GM18517 (cell line): ENCODE measurements at regions not wholly inside any gene's neighbourhood (a gene's known extent, or its start where the extent isn't known, plus 50 kb on each side); places are given as distances from the start of the nearest gene placed in this dataset.

Experiments used
- ATAC-seq: cut with Tn5 transposase; IDR thresholded peaks from one replicate; pipeline ENCODE4 v1.9.1; 2021; ENCODE audit warnings: mild to moderate bottlenecking, moderate library complexity; ENCODE audit not compliant: unreplicated experiment

DNA sequence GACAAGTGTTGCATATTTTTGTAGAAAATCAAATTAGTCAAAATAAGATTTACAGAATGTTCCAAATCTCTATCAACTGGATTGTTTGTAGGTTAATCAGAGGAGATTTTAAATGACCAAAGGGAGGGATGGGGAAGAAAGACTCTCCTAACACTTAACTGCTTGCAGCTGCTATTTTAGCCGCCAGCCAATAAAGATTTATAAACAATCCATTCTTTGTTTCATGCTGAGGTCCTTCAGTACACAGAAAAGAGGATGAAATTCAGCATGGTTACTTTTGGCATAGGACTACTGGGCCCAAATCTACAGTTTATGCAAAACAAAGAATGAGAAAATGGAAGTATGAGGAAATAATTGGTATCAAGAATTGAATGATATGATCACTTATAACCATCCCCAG is 86.4 kb upstream of the FN1 start:
- no peak for ATAC-seq

- ATAC-seq: no peak
Measured at GRCh38 chr2:215521031-215521430, 85.2 kb upstream of the FN1 start.

- no peak for ATAC-seq
Measured at GRCh38 chr2:215517391-215517790, 81.5 kb upstream of the FN1 start.

- ATAC-seq: no peak
Measured at GRCh38 chr2:215514516-215514915, 78.6 kb upstream of the FN1 start.

DNA sequence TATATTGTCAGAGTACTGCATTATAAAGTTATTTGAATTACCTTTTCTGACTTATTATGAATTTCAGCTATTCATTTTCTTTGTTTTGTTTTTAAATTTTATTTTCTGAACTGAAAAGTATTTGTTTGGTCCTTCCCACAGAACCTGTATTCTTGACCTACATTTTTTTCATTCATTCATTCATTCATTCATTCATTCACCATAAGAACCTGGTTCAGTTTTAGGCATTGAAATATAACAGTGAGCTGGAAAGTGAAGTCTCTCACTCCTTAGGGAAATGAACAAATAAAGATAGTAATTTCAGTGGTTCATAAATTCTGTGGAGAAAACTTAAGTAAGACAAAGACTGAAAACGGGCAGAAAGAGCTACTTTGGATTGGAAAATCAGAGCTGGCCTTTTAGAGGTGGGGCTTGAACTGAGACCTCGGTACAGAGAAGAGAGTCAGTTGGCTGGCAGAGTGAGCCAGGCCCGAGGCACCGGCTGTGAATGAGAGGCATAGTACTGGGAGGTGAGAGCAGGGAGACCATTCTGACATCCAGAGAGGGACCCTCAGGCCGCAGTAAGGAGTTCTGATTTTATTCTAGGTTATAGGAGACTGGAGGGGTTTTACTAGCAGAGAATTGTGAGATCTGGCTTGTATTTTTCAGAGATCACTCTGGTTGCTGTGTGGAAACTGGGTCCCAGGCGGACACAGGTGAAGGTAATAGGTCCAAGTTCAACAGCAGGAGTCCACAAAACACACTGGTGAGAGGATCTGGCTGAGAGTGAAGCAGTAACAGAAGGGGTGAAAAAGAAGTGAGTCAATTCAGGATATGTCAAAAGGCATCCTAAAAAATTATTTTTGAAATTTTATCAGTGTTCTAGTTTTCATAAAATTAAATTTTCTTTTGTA is 75.8 kb upstream of the FN1 start:
- ATAC-seq: no peak

- ATAC-seq: no peak
Measured at GRCh38 chr2:215507836-215508235, 72.0 kb upstream of the FN1 start.

- ATAC-seq: no peak
Measured at GRCh38 chr2:215507136-215507535, 71.3 kb upstream of the FN1 start.

GRCh38 chr2:215506604-215506990 is 70.7 kb upstream of the FN1 start:
- ATAC-seq: no peak

GRCh38 chr2:215505044-215505786 is 69.3 kb upstream of the FN1 start:
- ATAC-seq: no peak

- ATAC-seq: no peak
Measured at GRCh38 chr2:215504547-215504946, 68.7 kb upstream of the FN1 start.

GRCh38 chr2:215503381-215503780 is 67.5 kb upstream of the FN1 start:
- no peak for ATAC-seq

DNA sequence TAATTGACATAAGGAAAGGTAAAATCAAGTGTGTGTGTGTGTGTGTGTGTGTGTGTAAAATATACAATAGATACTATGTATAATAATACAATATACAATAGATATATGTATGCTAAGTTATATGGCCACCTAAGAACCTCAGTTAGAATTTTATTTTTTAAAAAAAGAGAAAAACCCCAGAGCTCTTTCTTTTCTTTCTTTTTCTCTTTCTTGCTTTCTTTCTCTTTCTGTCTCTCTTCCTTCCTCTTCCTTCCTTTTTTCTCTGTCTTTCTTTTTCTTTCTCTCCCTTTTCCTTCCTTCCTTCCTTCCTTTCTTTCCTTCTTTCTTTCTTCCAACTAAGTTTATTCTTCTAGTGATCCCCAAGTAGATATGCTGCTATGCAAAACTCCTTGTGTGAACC is 64.6 kb upstream of the FN1 start:
- no peak for ATAC-seq

DNA sequence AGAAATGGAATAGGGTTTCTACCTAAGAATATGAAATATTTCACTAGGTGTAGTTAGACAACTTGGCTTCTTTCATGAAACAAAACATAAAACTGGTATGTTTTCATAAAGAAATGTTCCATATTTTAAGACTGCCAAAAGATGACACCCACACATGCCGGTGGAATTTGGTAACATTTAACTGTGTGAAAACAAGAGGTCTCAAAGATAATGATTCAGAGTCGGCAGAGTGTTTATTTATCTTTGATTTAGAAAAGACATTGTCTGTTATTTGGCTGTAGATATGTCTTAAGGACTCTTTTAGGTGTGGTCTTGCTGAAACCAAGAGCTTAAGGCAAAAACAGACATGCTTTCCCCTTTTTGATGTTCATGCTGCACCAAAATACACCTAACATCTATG is 63.5 kb upstream of the FN1 start:
- no peak for ATAC-seq

GRCh38 chr2:215498431-215498830 is 62.6 kb upstream of the FN1 start:
- no peak for ATAC-seq

GRCh38 chr2:215493376-215493775 is 57.5 kb upstream of the FN1 start:
- ATAC-seq: no peak

GRCh38 chr2:215489288-215489848 is 53.5 kb upstream of the FN1 start:
- no peak for ATAC-seq

DNA sequence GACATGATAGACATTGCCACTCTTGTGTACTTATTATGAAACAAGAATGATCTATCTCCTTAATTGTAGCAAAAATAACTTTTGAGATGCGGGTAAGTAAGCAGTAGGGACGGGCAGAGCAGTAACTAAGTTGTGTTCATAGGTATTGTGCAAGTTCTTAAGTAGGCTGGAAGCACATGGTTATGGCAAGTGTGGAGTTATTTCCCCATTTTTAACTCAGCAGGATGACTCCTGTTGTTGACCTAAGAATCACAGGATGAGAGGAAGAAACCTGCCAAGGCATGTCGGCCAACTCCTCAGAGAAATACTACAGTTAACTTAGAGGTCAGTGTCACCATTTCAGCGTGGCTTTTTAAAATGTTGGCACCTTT is 51.1 kb upstream of the FN1 start:
- no peak for ATAC-seq

- no peak for ATAC-seq
Measured at GRCh38 chr2:215486291-215487001, 50.6 kb upstream of the FN1 start.
